H9 (cell line): ENCODE measurements at regions not wholly inside any gene's neighbourhood (a gene's known extent, or its start where the extent isn't known, plus 50 kb on each side); places are given as distances from the start of the nearest gene placed in this dataset.

Source experiments
- DNase-seq: peaks from one replicate; pipeline ENCODE4 v3.0.0-alpha.2; 2017
- H2AFZ ChIP-seq: one replicate; pipeline ENCODE4 v1.6.1; 2013; ENCODE audit warnings: mild to moderate bottlenecking, low read length, control low read depth, moderate library complexity
- H2AK5ac ChIP-seq: 2 replicates; pipeline ENCODE4 v1.6.1; 2013; ENCODE audit warnings: low read length, control low read depth, mixed read lengths; ENCODE audit not compliant: insufficient read length
- H2BK120ac ChIP-seq: one replicate; pipeline ENCODE4 v1.6.1; 2013; ENCODE audit warnings: low read depth, mild to moderate bottlenecking, low read length, control low read depth, inconsistent platforms; ENCODE audit not compliant: poor library complexity, severe bottlenecking
- H2BK12ac ChIP-seq: 2 replicates; pipeline ENCODE4 v1.6.1; 2013; ENCODE audit warnings: low read length, control low read depth, mixed read lengths, low read depth; ENCODE audit not compliant: insufficient read length
- H2BK15ac ChIP-seq: 2 replicates; pipeline ENCODE4 v1.6.1; 2013; ENCODE audit warnings: low read depth, low read length, control low read depth
- H2BK20ac ChIP-seq: one replicate; pipeline ENCODE4 v1.6.1; 2013; ENCODE audit warnings: low read depth, mild to moderate bottlenecking, low read length, control low read depth, inconsistent platforms; ENCODE audit not compliant: poor library complexity, severe bottlenecking
- H2BK5ac ChIP-seq: 2 replicates; pipeline ENCODE4 v1.6.1; 2013; ENCODE audit warnings: low read length, control low read depth, mixed read lengths; ENCODE audit not compliant: insufficient read length
- H3K14ac ChIP-seq: 2 replicates; pipeline ENCODE4 v1.6.1; 2013; ENCODE audit warnings: low read length, control low read depth; ENCODE audit not compliant: insufficient read depth
- H3K18ac ChIP-seq: 2 replicates; pipeline ENCODE4 v1.6.1; 2013; ENCODE audit warnings: low read depth, mild to moderate bottlenecking, mixed read lengths, low read length, control low read depth; ENCODE audit not compliant: insufficient read length
- H3K23ac ChIP-seq: 2 replicates; pipeline ENCODE4 v1.6.1; 2013; ENCODE audit warnings: low read length, control low read depth, mixed read lengths, low read depth; ENCODE audit not compliant: insufficient read length
- H3K23me2 ChIP-seq: 2 replicates; pipeline ENCODE4 v1.6.1; 2013; ENCODE audit warnings: low read depth, mild to moderate bottlenecking, mixed read lengths, low read length, control low read depth; ENCODE audit not compliant: insufficient read length, poor library complexity, severe bottlenecking
- H3K27ac ChIP-seq: 2 replicates; pipeline ENCODE4 v1.5.1; 2013; ENCODE audit warnings: low read length, control low read depth, mixed read lengths, low read depth; ENCODE audit not compliant: insufficient read length
- H3K27me3 ChIP-seq: 2 replicates; pipeline ENCODE4 v1.6.1; 2013; ENCODE audit warnings: low read length, control low read depth, inconsistent platforms; ENCODE audit not compliant: insufficient read depth
- H3K4ac ChIP-seq: 2 replicates; pipeline ENCODE4 v1.6.1; 2013; ENCODE audit warnings: low read depth, mild to moderate bottlenecking, control low read depth, inconsistent platforms, low read length, moderate library complexity
- H3K4me1 ChIP-seq: 2 replicates; pipeline ENCODE4 v1.6.1; 2013; ENCODE audit warnings: low read length, control low read depth, inconsistent platforms; ENCODE audit not compliant: insufficient read depth
- H3K4me2 ChIP-seq: 2 replicates; pipeline ENCODE4 v1.6.1; 2013; ENCODE audit warnings: low read length, control low read depth, mixed read lengths; ENCODE audit not compliant: insufficient read length, insufficient read depth
- H3K56ac ChIP-seq: 2 replicates; pipeline ENCODE4 v1.6.1; 2013; ENCODE audit warnings: low read depth, mild to moderate bottlenecking, mixed read lengths, low read length, control low read depth; ENCODE audit not compliant: insufficient read length
- H3K79me1 ChIP-seq: 2 replicates; pipeline ENCODE4 v1.6.1; 2013; ENCODE audit warnings: low read depth, mild to moderate bottlenecking, moderate library complexity, low read length, control low read depth, inconsistent platforms; ENCODE audit not compliant: insufficient read depth, poor library complexity, severe bottlenecking
- H3K79me2 ChIP-seq: 2 replicates; pipeline ENCODE4 v1.6.1; 2013; ENCODE audit warnings: low read length, control low read depth, inconsistent platforms; ENCODE audit not compliant: insufficient read depth
- H3K9ac ChIP-seq: 2 replicates; pipeline ENCODE4 v1.6.1; 2013; ENCODE audit warnings: low read length, control low read depth, mixed read lengths; ENCODE audit not compliant: insufficient read length; ENCODE audit errors: extremely low read depth
- H3K9me3 ChIP-seq: one replicate; pipeline ENCODE4 v1.6.1; 2013; ENCODE audit warnings: low read depth, low read length, inconsistent platforms; ENCODE audit not compliant: control insufficient read depth
- H3T11ph ChIP-seq: one replicate; pipeline ENCODE4 v1.6.1; 2013; ENCODE audit warnings: mild to moderate bottlenecking, low read length, control low read depth, inconsistent platforms
- H4K20me1 ChIP-seq: one replicate; pipeline ENCODE4 v1.6.1; 2013; ENCODE audit not compliant: control insufficient read depth, insufficient read length, insufficient read depth
- H4K5ac ChIP-seq: 2 replicates; pipeline ENCODE4 v1.6.1; 2013; ENCODE audit warnings: low read depth, mild to moderate bottlenecking, mixed read lengths, low read length, control low read depth; ENCODE audit not compliant: insufficient read length
- H4K8ac ChIP-seq: replicated peaks from 2 replicates; pipeline ENCODE4 v1.6.1; 2013; ENCODE audit warnings: low read length, control low read depth, mixed read lengths, low read depth; ENCODE audit not compliant: insufficient read length
- H4K91ac ChIP-seq: 2 replicates; pipeline ENCODE4 v1.6.1; 2013; ENCODE audit warnings: low read depth, mild to moderate bottlenecking, moderate library complexity, mixed read lengths, low read length, control low read depth; ENCODE audit not compliant: insufficient read length
- H3K27ac Mint-ChIP-seq, 3 experiments: 2 replicates in 2 of 3; 3 replicates in 1 of 3; pipeline ENCODE4 v1.8.0; 2020 to 2021; ENCODE audit warnings: mixed read lengths in 3 of 3, mild to moderate bottlenecking in 1 of 3, moderate library complexity in 1 of 3
- H3K27me3 Mint-ChIP-seq: 2 replicates; pipeline ENCODE4 v1.8.0; 2021; ENCODE audit warnings: low read depth, mild to moderate bottlenecking, moderate library complexity, mixed read lengths
- H3K36me3 Mint-ChIP-seq, 3 experiments: 2 replicates in 2 of 3; 3 replicates in 1 of 3; pipeline ENCODE4 v1.8.0; 2020 to 2021; ENCODE audit warnings: low read depth in 3 of 3, mixed read lengths in 3 of 3; ENCODE audit not compliant: insufficient read depth in 1 of 3
- H3K4me1 Mint-ChIP-seq, 2 experiments: 2 replicates each; pipeline ENCODE4 v1.8.0; 2020; ENCODE audit warnings: mixed read lengths in 2 of 2
- H3K4me3 Mint-ChIP-seq, 2 experiments: 2 replicates in 1 of 2; 3 replicates in 1 of 2; pipeline ENCODE4 v1.8.0; 2020 to 2021; ENCODE audit warnings: mild to moderate bottlenecking in 2 of 2, mixed read lengths in 2 of 2, moderate library complexity in 1 of 2
- H3K9me3 Mint-ChIP-seq, 2 experiments: 2 replicates in 1 of 2; 3 replicates in 1 of 2; pipeline ENCODE4 v1.8.0; 2020; ENCODE audit warnings: mild to moderate bottlenecking in 2 of 2, mixed read lengths in 2 of 2, moderate library complexity in 1 of 2
- CTCF ChIP-seq: fragments of 200-600 bp; sonication (generic); conservative IDR thresholded peaks from 3 replicates; pipeline ENCODE4 v1.8.0; 2021; ENCODE audit warnings: antibody characterized with exemption, mild to moderate bottlenecking
- whole genome bisulfite sequencing: extraction: QIAGEN DNeasy Blood & Tissue Kit; methylation state at CpG from one replicate; pipeline ENCODE4 v1.1.7; 2013; ENCODE audit warnings: missing lambda C conversion rate, low lambda C conversion rate, mixed read lengths; ENCODE audit not compliant: insufficient read length; ENCODE audit errors: extremely low coverage; 5-methylcytosine and 5-hydroxymethylcytosine counted together

GRCh38 chr1:226492426-226493137, 56.0 kb upstream of the STUM start:
- Histone ChIP-seq H3K56ac (no peak overlapping the region), H2AFZ (no peak overlapping the region), H3K9me3 (no peaks in the 10 kb centered on the region), H2BK5ac (no peak overlapping the region), H3T11ph (no peak overlapping the region), H4K5ac (no peak overlapping the region), H2BK12ac (no peak overlapping the region), H2BK20ac (no peak overlapping the region), H2AK5ac (no peak overlapping the region), H3K79me1 (no peaks in the 10 kb centered on the region), H3K4me1 (peaks cover 7% of the 10 kb centered on the region; the same call in 1 of the 2 replicates), H3K9ac (no peak overlapping the region), H3K4ac (no peak overlapping the region), H3K14ac (no peak overlapping the region), H3K18ac (no peak overlapping the region), H3K27me3 (no peaks in the 10 kb centered on the region), H2BK120ac (no peak overlapping the region), H3K27ac (no peak overlapping the region), H2BK15ac (no peak overlapping the region), H3K4me2 (no peak overlapping the region), H4K91ac (no peak overlapping the region), H3K79me2 (no peaks in the 10 kb centered on the region), H4K20me1 (no peaks in the 10 kb centered on the region), H3K23me2 (no peaks in the 10 kb centered on the region), H3K23ac (no peak overlapping the region), H4K8ac (no peak overlapping the region)
- H3K4me3 Mint-ChIP-seq = no peak overlapping the region
- no CpG with 5 or more reads among the region's 7 CpGs for WGBS
- peaks cover 22 to 26% of the 10 kb centered on the region in 2 experiments for H3K4me1 Mint-ChIP-seq
- no peaks in the 10 kb centered on the region for H3K9me3 Mint-ChIP-seq
- DNase-seq = no peak
- H3K27me3 Mint-ChIP-seq = peaks cover 10% of the 10 kb centered on the region
- no peaks in the 10 kb centered on the region for H3K36me3 Mint-ChIP-seq
- no peak overlapping the region for H3K27ac Mint-ChIP-seq
- TF ChIP-seq CTCF = no peak
